WTC11 (cell line): ENCODE measurements at regions not wholly inside any gene's neighbourhood (a gene's known extent, or its start where the extent isn't known, plus 50 kb on each side); places are given as distances from the start of the nearest gene placed in this dataset.

Experiments used
- ATAC-seq: fragments of 200-7000 bp; cut with Tn5 transposase; 2 replicates; pipeline ENCODE4 v1.10.0; 2021; ENCODE audit warnings: mild to moderate bottlenecking, moderate library complexity
- CTCF ChIA-PET: fragments of 300-600 bp; sonication (Branson Sonifier 250); formaldehyde crosslinking; loops from one replicate; lab custom pipeline; 2021; ENCODE audit warnings: antibody characterized with exemption; lab: Charles Lee
- POLR2A ChIA-PET: fragments of 350-600 bp; sonication (Branson Sonifier 250); formaldehyde crosslinking; loops from one replicate; lab custom pipeline; 2021; ENCODE audit warnings: antibody characterized with exemption; lab: Charles Lee
- DNase-seq: peaks from one replicate; pipeline ENCODE4 v3.0.0; 2021; ENCODE audit warnings: low spot score
- H3K27ac Mint-ChIP-seq: 2 replicates; pipeline ENCODE4 v1.8.0; 2021; ENCODE audit warnings: mixed read lengths
- H3K27me3 Mint-ChIP-seq: 2 replicates; pipeline ENCODE4 v1.8.0; 2021; ENCODE audit warnings: low read depth, mild to moderate bottlenecking, moderate library complexity, mixed read lengths
- H3K36me3 Mint-ChIP-seq: 2 replicates; pipeline ENCODE4 v1.8.0; 2021; ENCODE audit warnings: mixed read lengths
- H3K4me1 Mint-ChIP-seq: 2 replicates; pipeline ENCODE4 v1.8.0; 2022; ENCODE audit warnings: mixed read lengths
- H3K4me3 Mint-ChIP-seq: 2 replicates; pipeline ENCODE4 v1.8.0; 2021; ENCODE audit warnings: mild to moderate bottlenecking, moderate library complexity, mixed read lengths
- H3K9me3 Mint-ChIP-seq: 2 replicates; pipeline ENCODE4 v1.8.0; 2021; ENCODE audit warnings: mixed read lengths
- AR ChIP-seq: fragments of 250-450 bp; sonication (Bioruptor Pico); IDR thresholded peaks from 2 replicates; pipeline ENCODE4 v1.9.0; 2021; ENCODE audit warnings: mild to moderate bottlenecking
- ATF3 ChIP-seq: sonication (generic); formaldehyde crosslinking; conservative IDR thresholded peaks from 2 replicates; pipeline ENCODE4 v1.8.1; 2022; ENCODE audit warnings: mild to moderate bottlenecking, missing genetic modification reagents
- E2F4 ChIP-seq: sonication (generic); formaldehyde crosslinking; IDR thresholded peaks from 2 replicates; pipeline ENCODE4 v1.8.1; 2022; ENCODE audit warnings: low read depth, mild to moderate bottlenecking, moderate library complexity, missing genetic modification reagents, borderline replicate concordance
- NR2C2 ChIP-seq: sonication (generic); formaldehyde crosslinking; IDR thresholded peaks from 2 replicates; pipeline ENCODE4 v1.8.0; 2022; ENCODE audit warnings: mild to moderate bottlenecking, missing genetic modification reagents
- PRDM15 ChIP-seq: sonication (generic); formaldehyde crosslinking; IDR thresholded peaks from 2 replicates; pipeline ENCODE4 v1.8.0; 2022; ENCODE audit warnings: missing genetic modification reagents
- STAT6 ChIP-seq: sonication (generic); formaldehyde crosslinking; conservative IDR thresholded peaks from 2 replicates; pipeline ENCODE4 v1.8.1; 2023; ENCODE audit warnings: mild to moderate bottlenecking, low read depth, missing genetic modification reagents, moderate library complexity
- ZNF263 ChIP-seq: sonication (generic); formaldehyde crosslinking; IDR thresholded peaks from 2 replicates; pipeline ENCODE4 v1.8.1; 2022; ENCODE audit warnings: low read depth, mild to moderate bottlenecking, moderate library complexity, missing genetic modification reagents
- ZNF281 ChIP-seq: sonication (generic); formaldehyde crosslinking; IDR thresholded peaks from 2 replicates; pipeline ENCODE4 v1.8.0; 2023; ENCODE audit warnings: mild to moderate bottlenecking, missing genetic modification reagents
- ZNF416 ChIP-seq: fragments of 250-450 bp; sonication (Bioruptor Pico); IDR thresholded peaks from 2 replicates; pipeline ENCODE4 v1.9.0; 2021; ENCODE audit warnings: mild to moderate bottlenecking, inconsistent platforms

GRCh38 chr11:29934115-29934638 lies 82.7 kb downstream of the KCNA4 start:
- CTCF ChIA-PET = no interaction called here
- H3K4me3 Mint-ChIP-seq = no peak overlapping the region
- POLR2A ChIA-PET = no interaction called here

More at GRCh38 chr11:29934115-29934638, 82.7 kb downstream of the KCNA4 start:
- H3K36me3 Mint-ChIP-seq = peaks cover 23% of the 10 kb centered on the region
- no peaks in the 10 kb centered on the region for H3K4me1 Mint-ChIP-seq
- H3K9me3 Mint-ChIP-seq = peaks cover 40% of the 10 kb centered on the region
- H3K27me3 Mint-ChIP-seq = peaks cover 4% of the 10 kb centered on the region
- no peak overlapping the region for H3K27ac Mint-ChIP-seq
- no peak for TF ChIP-seq ZNF416 (CRISPR knock-in tag)
- no peak for TF ChIP-seq E2F4
- no peak for TF ChIP-seq ZNF281
- no peak for TF ChIP-seq ATF3 (CRISPR knock-in tag)
- no peak for TF ChIP-seq AR (CRISPR knock-in tag)
- no peak for TF ChIP-seq STAT6 (CRISPR knock-in tag)
- TF ChIP-seq NR2C2 (CRISPR knock-in tag) = no peak
- no peak for TF ChIP-seq PRDM15
- no peak for TF ChIP-seq ZNF263 (CRISPR knock-in tag)
- TF ChIP-seq, all 79 proteins: peak for 0
- no peak for DNase-seq
- ATAC-seq = no peak
